ENCODE measurements at regions not wholly inside any gene's neighbourhood (a gene's known extent, or its start where the extent isn't known, plus 50 kb on each side); places are given as distances from the start of the nearest gene placed in this dataset.

DNA sequence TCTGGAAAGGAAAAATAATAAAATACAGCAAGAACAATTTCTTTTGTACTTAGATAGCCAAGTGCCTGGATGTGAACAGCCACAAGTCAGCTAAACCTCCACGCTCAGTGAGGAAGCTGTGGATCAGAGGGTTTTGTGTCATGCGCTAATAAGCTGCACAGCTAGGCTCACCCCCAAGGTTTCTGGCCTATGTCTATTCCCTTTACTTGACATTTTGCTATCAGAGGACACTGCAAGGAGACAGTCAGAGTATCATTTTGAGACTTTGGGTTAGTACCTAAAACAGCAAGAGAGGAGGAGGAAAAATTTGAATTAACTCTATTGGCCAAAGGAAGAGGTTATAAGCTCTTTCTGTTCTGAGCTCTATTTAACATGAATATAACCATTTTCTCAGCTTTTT, 139.3 kb downstream of the KCNJ2 start:
- Histone ChIP-seq H3K4me3 (ENCODE audit: low read depth in 1 of 3, low read length in 3 of 3) (no peak overlapping the region), H3K4me1 (ENCODE audit: control insufficient read depth in 3 of 3, insufficient read depth in 2 of 3, low read depth in 1 of 3, low read length in 2 of 3) (no peaks in the 10 kb centered on the region), H3K9me3 (ENCODE audit: control insufficient read depth in 2 of 2, insufficient read depth in 1 of 2, low read depth in 1 of 2, low read length in 1 of 2) (no peaks in the 10 kb centered on the region), H3K27ac (ENCODE audit: low read depth in 1 of 3, low read length in 2 of 3) (no peak overlapping the region), H3K27me3 (ENCODE audit: control insufficient read depth in 3 of 3, insufficient read depth in 3 of 3, low read length in 3 of 3) (no peaks in the 10 kb centered on the region), H3K36me3 (ENCODE audit: control insufficient read depth in 3 of 3, insufficient read depth in 2 of 3, low read depth in 1 of 3, low read length in 3 of 3) (no peaks in the 10 kb centered on the region)
- DNase-seq (no peak), FAIRE-seq (no peak)
- 85 to 88% (median 88%) methylated on average over 2 of the region's 2 CpGs for WGBS, 3 donors

DNA sequence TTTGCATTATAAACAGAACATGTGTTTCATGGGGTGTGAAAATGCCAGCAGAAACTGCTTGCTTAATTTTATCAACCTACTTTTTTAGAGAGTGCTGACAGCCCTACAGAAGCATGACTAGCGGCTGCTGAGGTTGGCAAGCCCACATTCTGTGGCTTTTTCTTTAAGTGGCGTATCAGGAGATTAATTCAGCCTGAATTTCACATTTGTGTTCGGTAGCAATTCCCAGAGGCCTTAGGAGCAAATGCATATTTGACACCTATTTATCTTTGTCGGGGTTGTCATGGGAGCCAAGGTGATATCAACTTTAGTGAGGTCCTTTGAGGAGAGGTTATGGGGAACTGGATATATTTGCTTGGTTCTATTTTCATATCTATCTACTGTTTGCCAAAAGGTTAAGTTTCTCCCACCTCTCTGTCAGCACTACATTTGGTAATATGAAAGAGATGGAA, 140.9 kb downstream of the KCNJ2 start:
- no peak overlapping the region for H3K27ac ChIP-seq (ENCODE audit: low read depth in 1 of 3, low read length in 2 of 3)
- 82 to 83% (median 82%) methylated on average over 4 of the region's 4 CpGs for WGBS, 3 donors
- H3K4me3 ChIP-seq (ENCODE audit: low read depth in 1 of 3, low read length in 3 of 3), result no peak overlapping the region
- no peaks in the 10 kb centered on the region for H3K9me3 ChIP-seq (ENCODE audit: control insufficient read depth in 2 of 2, insufficient read depth in 1 of 2, low read depth in 1 of 2, low read length in 1 of 2)
- no peaks in the 10 kb centered on the region for H3K4me1 ChIP-seq (ENCODE audit: control insufficient read depth in 3 of 3, insufficient read depth in 2 of 3, low read depth in 1 of 3, low read length in 2 of 3)
- no peak for DNase-seq
- no peaks in the 10 kb centered on the region for H3K36me3 ChIP-seq (ENCODE audit: control insufficient read depth in 3 of 3, insufficient read depth in 2 of 3, low read depth in 1 of 3, low read length in 3 of 3)
- H3K27me3 ChIP-seq (ENCODE audit: control insufficient read depth in 3 of 3, insufficient read depth in 3 of 3, low read length in 3 of 3), result no peaks in the 10 kb centered on the region
- no peak for FAIRE-seq

DNA sequence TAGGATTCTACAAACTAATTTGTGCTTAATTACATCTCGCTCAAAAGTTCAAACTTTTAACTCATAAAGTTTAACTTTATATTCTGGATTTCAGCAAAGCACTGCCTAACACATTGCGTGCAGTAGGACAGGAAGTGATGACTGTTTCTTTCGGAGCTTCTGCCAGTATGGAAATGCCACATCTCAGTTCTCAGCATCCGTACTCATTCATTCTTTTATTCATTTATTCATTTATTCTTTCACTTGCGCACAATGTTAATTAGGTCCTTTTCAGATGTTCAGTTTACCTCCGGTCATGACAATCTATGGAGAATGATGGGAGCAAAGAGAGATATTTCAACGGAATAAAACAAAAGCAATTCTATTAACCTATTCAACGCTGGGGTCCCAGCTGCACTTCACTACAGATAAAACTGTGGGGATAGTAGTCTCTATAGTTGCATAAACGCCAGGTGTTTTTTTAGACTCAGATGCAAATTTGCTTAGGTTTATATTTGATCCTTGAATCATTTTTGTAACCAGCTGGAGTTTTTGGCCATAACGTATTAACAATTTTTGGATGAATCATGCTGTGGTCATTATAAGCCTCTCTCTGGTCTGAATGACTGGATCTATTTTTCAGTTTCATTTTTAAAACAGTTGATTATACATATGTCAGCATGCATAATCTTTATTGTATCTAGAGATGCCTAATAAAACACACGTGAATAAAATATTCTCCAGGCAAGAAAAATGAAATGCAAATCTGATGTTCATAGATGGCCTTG, 143.9 kb downstream of the KCNJ2 start:
- H3K36me3 ChIP-seq (ENCODE audit: control insufficient read depth in 3 of 3, insufficient read depth in 2 of 3, low read depth in 1 of 3, low read length in 3 of 3), result no peaks in the 10 kb centered on the region
- no peaks in the 10 kb centered on the region for H3K9me3 ChIP-seq (ENCODE audit: control insufficient read depth in 2 of 2, insufficient read depth in 1 of 2, low read depth in 1 of 2, low read length in 1 of 2)
- no peak for FAIRE-seq
- WGBS, 3 donors, result 53 to 67% (median 67%) methylated on average over 11 of the region's 11 CpGs
- H3K4me1 ChIP-seq (ENCODE audit: control insufficient read depth in 3 of 3, insufficient read depth in 2 of 3, low read depth in 1 of 3, low read length in 2 of 3), result no peaks in the 10 kb centered on the region
- no peak overlapping the region for H3K27ac ChIP-seq (ENCODE audit: low read depth in 1 of 3, low read length in 2 of 3)
- DNase-seq, result no peak
- H3K27me3 ChIP-seq (ENCODE audit: control insufficient read depth in 3 of 3, insufficient read depth in 3 of 3, low read length in 3 of 3), result no peaks in the 10 kb centered on the region
- no peak overlapping the region for H3K4me3 ChIP-seq (ENCODE audit: low read depth in 1 of 3, low read length in 3 of 3)

DNA sequence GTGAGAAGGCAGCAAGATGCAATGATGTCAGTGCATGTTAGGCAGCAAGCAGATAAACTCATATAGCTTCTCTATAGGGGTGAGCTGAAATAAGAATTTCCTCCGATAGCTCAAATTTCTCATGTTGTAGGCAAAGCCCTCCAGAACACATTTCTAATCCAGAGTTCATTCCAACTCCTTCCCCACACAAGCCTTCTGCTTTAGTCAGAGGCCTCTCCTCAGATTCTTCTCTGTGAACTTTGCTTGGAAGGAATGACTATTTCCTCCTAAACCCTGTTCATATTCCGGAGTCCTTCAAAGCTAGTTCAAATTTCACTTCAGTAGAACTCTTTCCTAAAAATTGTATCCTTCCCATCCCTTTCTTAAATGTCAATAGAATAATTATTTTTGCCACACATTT, 144.8 kb downstream of the KCNJ2 start:
- FAIRE-seq (no peak), DNase-seq (no peak)
- Histone ChIP-seq H3K4me1 (ENCODE audit: control insufficient read depth in 3 of 3, insufficient read depth in 2 of 3, low read depth in 1 of 3, low read length in 2 of 3) (no peaks in the 10 kb centered on the region), H3K27me3 (ENCODE audit: control insufficient read depth in 3 of 3, insufficient read depth in 3 of 3, low read length in 3 of 3) (no peaks in the 10 kb centered on the region), H3K36me3 (ENCODE audit: control insufficient read depth in 3 of 3, insufficient read depth in 2 of 3, low read depth in 1 of 3, low read length in 3 of 3) (no peaks in the 10 kb centered on the region), H3K4me3 (ENCODE audit: low read depth in 1 of 3, low read length in 3 of 3) (no peak overlapping the region), H3K9me3 (ENCODE audit: control insufficient read depth in 2 of 2, insufficient read depth in 1 of 2, low read depth in 1 of 2, low read length in 1 of 2) (no peaks in the 10 kb centered on the region), H3K27ac (ENCODE audit: low read depth in 1 of 3, low read length in 2 of 3) (no peak overlapping the region)
- 88 to 92% (median 90%) methylated on average over 2 of the region's 2 CpGs for WGBS, 3 donors

GRCh38 chr17:70314506-70314905, 145.2 kb downstream of the KCNJ2 start:
- no peaks in the 10 kb centered on the region for H3K9me3 ChIP-seq (ENCODE audit: control insufficient read depth in 2 of 2, insufficient read depth in 1 of 2, low read depth in 1 of 2, low read length in 1 of 2)
- H3K36me3 ChIP-seq (ENCODE audit: control insufficient read depth in 3 of 3, insufficient read depth in 2 of 3, low read depth in 1 of 3, low read length in 3 of 3), result no peaks in the 10 kb centered on the region
- FAIRE-seq (no peak), DNase-seq (no peak)
- 77 to 93% (median 79%) methylated on average over 6 of the region's 6 CpGs for WGBS, 3 donors
- H3K27me3 ChIP-seq (ENCODE audit: control insufficient read depth in 3 of 3, insufficient read depth in 3 of 3, low read length in 3 of 3), result no peaks in the 10 kb centered on the region
- no peak overlapping the region for H3K27ac ChIP-seq (ENCODE audit: low read depth in 1 of 3, low read length in 2 of 3)
- H3K4me3 ChIP-seq (ENCODE audit: low read depth in 1 of 3, low read length in 3 of 3), result no peak overlapping the region
- H3K4me1 ChIP-seq (ENCODE audit: control insufficient read depth in 3 of 3, insufficient read depth in 2 of 3, low read depth in 1 of 3, low read length in 2 of 3), result no peaks in the 10 kb centered on the region

GRCh38 chr17:70317421-70317820, 148.1 kb downstream of the KCNJ2 start:
- Histone ChIP-seq H3K4me3 (ENCODE audit: low read depth in 1 of 3, low read length in 3 of 3) (no peak overlapping the region), H3K9me3 (ENCODE audit: control insufficient read depth in 2 of 2, insufficient read depth in 1 of 2, low read depth in 1 of 2, low read length in 1 of 2) (no peaks in the 10 kb centered on the region), H3K27me3 (ENCODE audit: control insufficient read depth in 3 of 3, insufficient read depth in 3 of 3, low read length in 3 of 3) (no peaks in the 10 kb centered on the region), H3K4me1 (ENCODE audit: control insufficient read depth in 3 of 3, insufficient read depth in 2 of 3, low read depth in 1 of 3, low read length in 2 of 3) (no peaks in the 10 kb centered on the region), H3K27ac (ENCODE audit: low read depth in 1 of 3, low read length in 2 of 3) (no peak overlapping the region), H3K36me3 (ENCODE audit: control insufficient read depth in 3 of 3, insufficient read depth in 2 of 3, low read depth in 1 of 3, low read length in 3 of 3) (no peaks in the 10 kb centered on the region)
- DNase-seq (no peak), FAIRE-seq (no peak)
- WGBS, 3 donors, result 65 to 89% (median 84%) methylated on average over 1 of the region's 1 CpG

GRCh38 chr17:70318051-70318450, 148.7 kb downstream of the KCNJ2 start:
- Histone ChIP-seq H3K36me3 (ENCODE audit: control insufficient read depth in 3 of 3, insufficient read depth in 2 of 3, low read depth in 1 of 3, low read length in 3 of 3) (no peaks in the 10 kb centered on the region), H3K9me3 (ENCODE audit: control insufficient read depth in 2 of 2, insufficient read depth in 1 of 2, low read depth in 1 of 2, low read length in 1 of 2) (no peaks in the 10 kb centered on the region), H3K4me3 (ENCODE audit: low read depth in 1 of 3, low read length in 3 of 3) (no peak overlapping the region), H3K27ac (ENCODE audit: low read depth in 1 of 3, low read length in 2 of 3) (no peak overlapping the region), H3K27me3 (ENCODE audit: control insufficient read depth in 3 of 3, insufficient read depth in 3 of 3, low read length in 3 of 3) (no peaks in the 10 kb centered on the region), H3K4me1 (ENCODE audit: control insufficient read depth in 3 of 3, insufficient read depth in 2 of 3, low read depth in 1 of 3, low read length in 2 of 3) (no peaks in the 10 kb centered on the region)
- 78 to 94% (median 91%) methylated on average over 3 of the region's 3 CpGs for WGBS, 3 donors
- DNase-seq (no peak), FAIRE-seq (no peak)

DNA sequence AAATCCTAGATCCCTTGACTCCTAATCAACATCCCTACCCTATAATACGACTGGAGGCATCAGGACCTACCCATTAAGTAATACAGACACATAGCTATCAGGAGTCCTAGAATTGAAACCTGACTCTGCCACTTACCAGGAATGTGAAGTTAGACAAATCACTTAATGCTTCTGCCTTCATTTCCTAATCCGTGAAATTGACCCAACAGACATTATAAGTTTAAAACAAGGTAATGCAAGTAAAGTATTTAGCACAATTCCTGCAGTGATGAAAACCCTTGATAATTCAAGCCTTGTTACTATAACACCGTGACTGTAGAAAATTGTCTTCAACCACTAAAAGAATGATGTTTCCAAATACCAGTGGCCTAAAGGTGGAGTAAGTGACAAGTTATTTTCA, 150.2 kb downstream of the KCNJ2 start:
- Histone ChIP-seq H3K36me3 (ENCODE audit: control insufficient read depth in 3 of 3, insufficient read depth in 2 of 3, low read depth in 1 of 3, low read length in 3 of 3) (no peaks in the 10 kb centered on the region), H3K27ac (ENCODE audit: low read depth in 1 of 3, low read length in 2 of 3) (no peak overlapping the region), H3K9me3 (ENCODE audit: control insufficient read depth in 2 of 2, insufficient read depth in 1 of 2, low read depth in 1 of 2, low read length in 1 of 2) (no peaks in the 10 kb centered on the region), H3K4me1 (ENCODE audit: control insufficient read depth in 3 of 3, insufficient read depth in 2 of 3, low read depth in 1 of 3, low read length in 2 of 3) (no peaks in the 10 kb centered on the region), H3K4me3 (ENCODE audit: low read depth in 1 of 3, low read length in 3 of 3) (no peak overlapping the region), H3K27me3 (ENCODE audit: control insufficient read depth in 3 of 3, insufficient read depth in 3 of 3, low read length in 3 of 3) (no peaks in the 10 kb centered on the region)
- DNase-seq, result no peak
- no peak for FAIRE-seq
- WGBS, 3 donors, result 74 to 86% (median 84%) methylated on average over 3 of the region's 3 CpGs
